BLaER1 (cell line): ENCODE measurements at regions not wholly inside any gene's neighbourhood (a gene's known extent, or its start where the extent isn't known, plus 50 kb on each side); places are given as distances from the start of the nearest gene placed in this dataset.

Experiments
- H3K27ac ChIP-seq: shearing (Covaris generic); formaldehyde crosslinking; 2 replicates; pipeline ENCODE4 v1.8.1; 2022
- H3K27me3 ChIP-seq: shearing (Covaris generic); formaldehyde crosslinking; 2 replicates; pipeline ENCODE4 v1.8.1; 2022
- H3K36me3 ChIP-seq: shearing (Covaris generic); formaldehyde crosslinking; 2 replicates; pipeline ENCODE4 v1.8.1; 2022
- H3K4me1 ChIP-seq: shearing (Covaris generic); formaldehyde crosslinking; 2 replicates; pipeline ENCODE4 v1.8.1; 2022
- H3K4me2 ChIP-seq: shearing (Covaris generic); formaldehyde crosslinking; 2 replicates; pipeline ENCODE4 v1.8.1; 2022
- H3K4me3 ChIP-seq: shearing (Covaris generic); formaldehyde crosslinking; 2 replicates; pipeline ENCODE4 v1.8.1; 2022
- H3K9ac ChIP-seq: shearing (Covaris generic); formaldehyde crosslinking; 2 replicates; pipeline ENCODE4 v1.8.1; 2022
- H3K9me3 ChIP-seq: shearing (Covaris generic); formaldehyde crosslinking; 2 replicates; pipeline ENCODE4 v1.8.1; 2022
- H4K20me1 ChIP-seq: shearing (Covaris generic); formaldehyde crosslinking; 2 replicates; pipeline ENCODE4 v1.8.1; 2022
- Cebpa-rat ChIP-seq: shearing (Covaris generic); IDR thresholded peaks from 2 replicates; pipeline ENCODE4 v1.8.1; 2022

GRCh38 chr1:164999146-164999545 is 357.4 kb downstream of the LMX1A start:
- no peaks in the 10 kb centered on the region for H3K9me3 ChIP-seq
- no peak for TF ChIP-seq Cebpa-rat
- H3K9ac ChIP-seq: no peak overlapping the region
- H3K4me3 ChIP-seq: no peak overlapping the region
- no peaks in the 10 kb centered on the region for H3K27me3 ChIP-seq
- no peaks in the 10 kb centered on the region for H3K36me3 ChIP-seq
- H3K27ac ChIP-seq: no peak overlapping the region
- no peaks in the 10 kb centered on the region for H3K4me1 ChIP-seq
- H4K20me1 ChIP-seq: no peaks in the 10 kb centered on the region
- no peak overlapping the region for H3K4me2 ChIP-seq

DNA sequence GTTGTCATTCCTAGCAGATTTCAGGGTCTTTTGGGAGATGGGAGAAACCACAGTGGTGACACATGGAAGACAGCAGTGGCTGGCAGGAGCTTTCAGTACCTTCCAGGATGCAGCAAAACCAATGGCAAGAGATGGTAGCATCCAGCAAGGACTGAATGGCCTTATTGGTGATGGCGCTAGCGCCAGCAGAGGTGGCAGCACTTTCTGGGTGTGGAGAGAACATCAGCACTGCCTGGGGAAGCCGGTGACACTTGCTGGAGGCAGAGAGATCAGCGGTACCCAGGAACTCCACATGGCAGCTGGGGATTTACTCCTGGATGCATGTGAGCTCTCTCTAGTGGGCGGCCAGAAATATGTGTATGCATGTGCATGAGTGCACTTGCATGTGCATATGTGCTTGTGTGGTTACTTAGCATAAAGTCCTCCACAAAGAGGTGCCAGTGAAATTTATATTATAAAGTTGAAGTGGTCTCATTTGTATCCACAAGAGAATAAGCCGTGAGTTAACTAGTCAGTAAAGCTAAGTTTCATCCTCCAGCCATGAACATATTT is 364.7 kb downstream of the LMX1A start:
- Histone ChIP-seq H3K4me1 (peaks cover under 1% of the 10 kb centered on the region), H3K4me3 (no peak overlapping the region), H3K9me3 (no peaks in the 10 kb centered on the region), H3K36me3 (no peaks in the 10 kb centered on the region), H3K27ac (no peak overlapping the region), H3K9ac (no peak overlapping the region), H3K4me2 (no peak overlapping the region), H3K27me3 (no peaks in the 10 kb centered on the region), H4K20me1 (no peaks in the 10 kb centered on the region)
- TF ChIP-seq Cebpa-rat: no peak

DNA sequence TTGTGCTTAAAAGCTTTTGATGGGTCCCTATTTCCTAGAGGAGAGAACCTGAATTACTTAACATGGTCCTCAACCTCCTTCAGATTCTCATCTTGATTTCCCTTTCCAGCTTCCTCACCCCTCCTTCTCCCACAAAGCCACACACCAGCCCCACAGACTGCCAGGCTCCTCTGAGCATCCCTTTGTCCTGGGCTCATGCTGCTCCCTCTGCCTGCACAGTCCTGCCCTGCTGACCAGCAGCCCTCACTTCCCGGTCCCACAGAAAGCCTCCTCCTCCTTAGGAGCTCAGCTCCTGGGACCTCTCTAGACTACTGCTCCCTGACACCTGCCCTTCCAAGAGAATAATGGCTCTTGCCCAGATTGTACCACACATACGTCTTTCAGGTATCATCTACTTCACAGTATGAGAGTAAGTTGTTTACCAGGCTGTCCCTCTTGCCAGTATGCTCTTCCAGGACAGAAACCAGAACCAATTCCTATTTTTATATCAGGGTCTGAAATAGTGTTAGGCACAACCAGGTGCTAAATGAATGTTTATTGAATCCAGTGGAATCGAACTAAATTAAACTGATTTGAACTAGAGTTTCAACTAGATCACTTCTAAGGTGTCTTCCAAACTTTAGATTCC is 373.4 kb downstream of the LMX1A start:
- no peak for TF ChIP-seq Cebpa-rat
- no peaks in the 10 kb centered on the region for H3K27me3 ChIP-seq

DNA sequence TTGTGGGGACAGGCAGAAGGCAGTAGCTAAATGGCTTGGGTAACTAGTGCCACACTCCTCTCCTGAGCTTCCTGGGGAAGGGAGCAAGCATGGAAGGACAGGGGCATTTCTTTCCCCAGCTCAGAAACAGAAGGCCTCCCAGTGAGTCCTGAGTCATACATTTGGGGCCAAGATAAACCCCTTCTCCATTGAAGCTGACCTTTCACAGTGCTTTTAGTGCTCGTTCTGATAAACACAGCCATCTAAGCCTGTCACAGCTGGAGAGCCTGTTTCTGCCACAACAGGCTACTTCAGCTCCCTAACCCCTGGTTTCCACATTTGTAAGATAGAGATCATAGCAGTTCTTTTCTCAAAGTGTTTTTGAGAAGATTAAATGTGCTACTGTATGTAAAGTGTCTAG is 374.0 kb downstream of the LMX1A start:
- Histone ChIP-seq H3K4me2 (no peak overlapping the region), H3K27ac (no peak overlapping the region), H3K4me3 (no peak overlapping the region), H3K27me3 (no peaks in the 10 kb centered on the region), H4K20me1 (no peaks in the 10 kb centered on the region), H3K9ac (no peak overlapping the region), H3K4me1 (peaks cover 6% of the 10 kb centered on the region), H3K36me3 (no peaks in the 10 kb centered on the region), H3K9me3 (no peaks in the 10 kb centered on the region)
- no peak for TF ChIP-seq Cebpa-rat

More for the DNA sequence above, 373.4 kb downstream of the LMX1A start:
- H3K4me1 ChIP-seq: peaks cover 6% of the 10 kb centered on the region
- no peaks in the 10 kb centered on the region for H4K20me1 ChIP-seq
- H3K9me3 ChIP-seq: no peaks in the 10 kb centered on the region
- H3K27ac ChIP-seq: no peak overlapping the region
- H3K9ac ChIP-seq: no peak overlapping the region
- H3K36me3 ChIP-seq: no peaks in the 10 kb centered on the region
- no peak overlapping the region for H3K4me3 ChIP-seq
- H3K4me2 ChIP-seq: no peak overlapping the region

DNA sequence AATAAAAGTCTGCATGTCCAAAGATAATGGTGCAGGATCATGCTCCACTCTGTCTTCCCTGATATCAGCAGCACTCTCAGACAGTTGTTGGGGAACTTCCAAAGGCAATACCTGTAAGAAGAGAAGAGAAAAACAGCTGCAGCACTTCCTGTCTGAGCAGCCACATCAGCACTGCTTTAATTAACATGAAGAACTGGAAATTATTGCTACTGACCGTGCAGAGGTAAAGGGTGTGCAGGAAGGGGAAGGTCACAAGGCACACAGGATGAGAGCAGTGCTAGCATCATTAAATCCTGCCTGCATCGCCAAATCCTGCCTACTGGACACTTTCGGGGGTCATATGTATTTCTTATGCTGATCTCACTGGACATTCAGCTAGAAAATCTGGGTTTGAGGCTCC is 379.0 kb downstream of the LMX1A start:
- Histone ChIP-seq H3K27ac (no peak overlapping the region), H3K4me2 (no peak overlapping the region), H3K9ac (no peak overlapping the region), H3K4me1 (no peaks in the 10 kb centered on the region), H3K4me3 (no peak overlapping the region), H3K27me3 (no peaks in the 10 kb centered on the region), H4K20me1 (no peaks in the 10 kb centered on the region), H3K9me3 (no peaks in the 10 kb centered on the region), H3K36me3 (no peaks in the 10 kb centered on the region)
- TF ChIP-seq Cebpa-rat: no peak

DNA sequence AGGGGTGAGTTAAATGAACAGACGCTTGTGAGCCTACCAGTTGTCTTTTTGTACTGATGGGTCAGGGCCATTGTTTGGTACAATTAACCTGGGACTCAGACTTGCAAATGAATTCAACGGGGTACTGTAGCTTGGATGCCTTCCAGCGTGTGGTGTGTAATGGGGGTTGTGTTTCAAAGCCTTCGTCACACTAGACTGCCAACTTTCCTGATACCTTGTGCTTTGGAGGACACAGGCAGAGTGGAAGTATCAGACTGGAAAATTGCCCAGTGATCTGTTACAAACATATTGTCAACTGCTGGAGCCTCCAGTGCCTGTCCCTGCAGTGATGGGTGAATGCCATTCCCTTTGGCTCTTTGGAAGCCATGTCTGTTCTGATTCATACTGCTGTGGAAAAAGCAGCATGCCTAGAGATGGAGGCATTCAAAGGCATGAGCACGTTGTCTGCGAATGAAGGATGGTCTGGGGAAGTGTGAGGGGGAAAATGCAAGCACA is 384.5 kb downstream of the LMX1A start:
- TF ChIP-seq Cebpa-rat: no peak
- Histone ChIP-seq H3K4me2 (no peak overlapping the region), H3K27ac (no peak overlapping the region), H3K27me3 (no peaks in the 10 kb centered on the region), H3K4me3 (no peak overlapping the region), H3K4me1 (no peaks in the 10 kb centered on the region), H3K9ac (no peak overlapping the region), H3K36me3 (no peaks in the 10 kb centered on the region), H4K20me1 (no peaks in the 10 kb centered on the region), H3K9me3 (no peaks in the 10 kb centered on the region)

GRCh38 chr1:164971391-164971790 is 385.1 kb downstream of the LMX1A start:
- no peak for TF ChIP-seq Cebpa-rat
- no peaks in the 10 kb centered on the region for H3K27me3 ChIP-seq
- H3K4me3 ChIP-seq: no peak overlapping the region
- H3K4me2 ChIP-seq: no peak overlapping the region
- no peaks in the 10 kb centered on the region for H3K4me1 ChIP-seq
- H4K20me1 ChIP-seq: no peaks in the 10 kb centered on the region
- H3K9ac ChIP-seq: no peak overlapping the region
- no peaks in the 10 kb centered on the region for H3K9me3 ChIP-seq
- no peaks in the 10 kb centered on the region for H3K36me3 ChIP-seq
- H3K27ac ChIP-seq: no peak overlapping the region

DNA sequence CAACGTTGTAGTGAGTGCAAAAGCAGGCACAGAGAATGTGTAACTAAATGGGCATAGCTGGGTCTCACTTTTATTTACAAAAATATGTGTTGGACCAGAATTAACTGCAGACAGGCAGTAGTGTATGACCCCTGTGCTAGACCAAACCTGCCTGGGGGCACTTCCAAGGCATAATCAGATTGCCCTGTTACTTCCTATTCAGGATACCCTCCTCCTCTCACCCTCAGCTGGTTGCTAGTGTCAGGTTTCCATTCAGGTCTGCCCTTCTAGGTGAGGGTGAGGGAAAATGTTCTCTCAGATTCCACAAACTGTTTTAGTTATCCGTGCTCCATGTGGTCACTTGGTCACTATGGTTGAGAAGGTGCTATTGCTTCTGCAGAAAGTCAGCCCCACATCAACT is 387.3 kb downstream of the LMX1A start:
- no peaks in the 10 kb centered on the region for H3K36me3 ChIP-seq
- H3K9ac ChIP-seq: no peak overlapping the region
- H3K9me3 ChIP-seq: no peaks in the 10 kb centered on the region
- TF ChIP-seq Cebpa-rat: no peak
- H3K27me3 ChIP-seq: no peaks in the 10 kb centered on the region
- no peak overlapping the region for H3K4me2 ChIP-seq
- H3K27ac ChIP-seq: no peak overlapping the region
- no peak overlapping the region for H3K4me3 ChIP-seq
- H3K4me1 ChIP-seq: no peaks in the 10 kb centered on the region
- H4K20me1 ChIP-seq: no peaks in the 10 kb centered on the region

- Histone ChIP-seq H4K20me1 (no peaks in the 10 kb centered on the region), H3K27me3 (no peaks in the 10 kb centered on the region), H3K36me3 (no peaks in the 10 kb centered on the region), H3K4me2 (no peak overlapping the region), H3K9me3 (no peaks in the 10 kb centered on the region), H3K27ac (no peak overlapping the region), H3K4me1 (no peaks in the 10 kb centered on the region), H3K4me3 (no peak overlapping the region), H3K9ac (no peak overlapping the region)
- no peak for TF ChIP-seq Cebpa-rat
Observed at GRCh38 chr1:164967300-164967699, 389.2 kb downstream of the LMX1A start.

DNA sequence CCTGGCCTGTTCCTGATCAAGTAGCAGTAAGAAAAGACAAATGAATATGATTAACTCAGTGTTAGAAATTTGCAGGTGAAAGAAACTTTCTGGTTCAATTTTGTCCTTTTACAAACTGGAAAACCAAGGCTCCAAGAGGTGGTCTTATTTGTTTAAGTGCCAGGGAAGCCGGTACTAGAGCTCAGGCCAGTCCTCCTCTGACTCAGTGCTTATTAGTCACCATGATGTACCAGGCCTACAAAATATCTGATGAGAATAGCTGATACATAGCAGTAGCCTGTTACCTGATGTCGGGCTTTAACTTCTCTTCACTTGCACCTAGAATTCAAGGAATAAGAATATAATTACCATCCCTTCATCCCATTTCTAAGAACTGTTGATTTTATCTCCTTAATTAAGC is 394.8 kb downstream of the LMX1A start:
- no peak overlapping the region for H3K9ac ChIP-seq
- no peaks in the 10 kb centered on the region for H3K4me1 ChIP-seq
- H3K36me3 ChIP-seq: no peaks in the 10 kb centered on the region
- H3K4me2 ChIP-seq: no peak overlapping the region
- H3K27ac ChIP-seq: no peak overlapping the region
- no peaks in the 10 kb centered on the region for H4K20me1 ChIP-seq
- H3K27me3 ChIP-seq: no peaks in the 10 kb centered on the region
- no peaks in the 10 kb centered on the region for H3K9me3 ChIP-seq
- no peak overlapping the region for H3K4me3 ChIP-seq
- TF ChIP-seq Cebpa-rat: no peak
